ENCODE measurements at regions not wholly inside any gene's neighbourhood (a gene's known extent, or its start where the extent isn't known, plus 50 kb on each side); places are given as distances from the start of the nearest gene placed in this dataset.

DNA sequence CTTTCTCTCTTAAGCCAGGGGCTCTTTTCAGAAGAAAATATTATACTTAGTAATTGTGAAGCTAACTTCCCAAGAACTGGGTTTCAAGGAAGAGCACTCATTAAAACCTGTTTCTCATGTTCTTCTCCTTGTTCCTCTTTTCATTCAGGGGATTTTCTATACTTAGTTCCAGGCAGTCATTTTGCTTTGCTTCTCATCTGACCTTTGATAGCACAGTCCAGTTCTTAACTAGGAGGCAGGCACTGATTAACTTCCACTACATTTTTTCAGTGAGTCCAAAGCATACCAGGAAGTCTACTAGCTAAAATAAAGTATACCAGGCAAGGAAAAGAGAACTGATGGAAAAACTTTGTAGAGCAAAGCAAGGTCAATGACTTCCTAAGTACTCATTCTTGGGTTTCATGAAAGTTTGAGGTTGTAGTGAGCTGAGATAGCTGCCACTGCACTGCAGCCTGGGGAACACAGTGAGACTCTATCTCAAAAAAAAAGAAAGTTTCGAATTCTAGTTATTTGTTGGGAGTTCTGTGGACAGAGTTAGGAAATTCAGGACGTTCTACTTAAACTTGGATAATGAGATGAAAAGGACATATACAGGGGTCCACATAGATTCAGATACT lies 190.1 kb upstream of the HS3ST1 start:
- Histone ChIP-seq H3K4me3 (no peak overlapping the region), H3K4me1 (peaks cover 17% of the 10 kb centered on the region), H3K9me3 (no peaks in the 10 kb centered on the region), H3K27ac (no peak overlapping the region), H3K27me3 (no peaks in the 10 kb centered on the region), H3K36me3 (no peaks in the 10 kb centered on the region)
- 91% methylated on average over 2 of the region's 2 CpGs for WGBS
- TF ChIP-seq CTCF (IDR thresholded peaks at IDR 0.05) (no peak), POLR2AphosphoS5 (IDR thresholded peaks at IDR 0.05) (no peak), POLR2A (IDR thresholded peaks at IDR 0.05) (no peak), EP300 (IDR thresholded peaks at IDR 0.05) (no peak)
- DNase-seq (ENCODE audit: low spot score in 2 of 2), result no peak

DNA sequence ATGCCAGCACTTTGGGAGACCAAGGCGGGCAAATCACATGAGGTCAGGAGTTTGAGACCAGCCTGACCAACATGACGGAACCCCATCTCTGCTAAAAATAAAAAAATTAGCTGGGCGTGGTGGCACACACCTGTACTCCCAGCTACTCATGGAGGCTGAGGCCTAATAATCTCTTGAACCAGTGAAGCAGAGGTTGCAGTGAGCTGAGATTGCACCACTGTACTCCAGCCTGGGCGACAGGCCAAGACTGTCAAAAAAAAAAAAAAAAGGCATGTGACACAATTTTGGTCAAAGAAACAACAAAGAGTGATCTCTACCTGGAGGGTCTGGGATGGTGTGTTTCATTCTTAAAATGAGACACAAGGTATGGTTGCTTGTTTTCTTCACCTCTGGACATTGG lies 188.2 kb upstream of the HS3ST1 start:
- no peak for DNase-seq (ENCODE audit: low spot score in 2 of 2)
- 91% methylated on average over 4 of the region's 4 CpGs for WGBS

GRCh38 chr4:11615601-11616000 lies 186.9 kb upstream of the HS3ST1 start:
- H3K27ac ChIP-seq, result no peak overlapping the region
- DNase-seq (ENCODE audit: low spot score in 2 of 2), result no peak
- TF ChIP-seq POLR2A (IDR thresholded peaks at IDR 0.05) (no peak), CTCF (IDR thresholded peaks at IDR 0.05) (no peak), POLR2AphosphoS5 (IDR thresholded peaks at IDR 0.05) (no peak), EP300 (IDR thresholded peaks at IDR 0.05) (no peak)
- H3K36me3 ChIP-seq, result no peaks in the 10 kb centered on the region
- no peaks in the 10 kb centered on the region for H3K27me3 ChIP-seq
- H3K4me1 ChIP-seq, result peaks cover 18% of the 10 kb centered on the region
- no peaks in the 10 kb centered on the region for H3K9me3 ChIP-seq
- H3K4me3 ChIP-seq, result no peak overlapping the region
- 28% methylated on average over 7 of the region's 7 CpGs for WGBS

More for the DNA sequence above, 188.2 kb upstream of the HS3ST1 start:
- H3K27ac ChIP-seq, result no peak overlapping the region
- no peaks in the 10 kb centered on the region for H3K27me3 ChIP-seq
- TF ChIP-seq POLR2AphosphoS5 (IDR thresholded peaks at IDR 0.05) (no peak), POLR2A (IDR thresholded peaks at IDR 0.05) (no peak), CTCF (IDR thresholded peaks at IDR 0.05) (no peak)
- H3K4me1 ChIP-seq, result peaks cover 18% of the 10 kb centered on the region
- H3K4me3 ChIP-seq, result no peak overlapping the region
- no peaks in the 10 kb centered on the region for H3K36me3 ChIP-seq
- no peaks in the 10 kb centered on the region for H3K9me3 ChIP-seq

DNA sequence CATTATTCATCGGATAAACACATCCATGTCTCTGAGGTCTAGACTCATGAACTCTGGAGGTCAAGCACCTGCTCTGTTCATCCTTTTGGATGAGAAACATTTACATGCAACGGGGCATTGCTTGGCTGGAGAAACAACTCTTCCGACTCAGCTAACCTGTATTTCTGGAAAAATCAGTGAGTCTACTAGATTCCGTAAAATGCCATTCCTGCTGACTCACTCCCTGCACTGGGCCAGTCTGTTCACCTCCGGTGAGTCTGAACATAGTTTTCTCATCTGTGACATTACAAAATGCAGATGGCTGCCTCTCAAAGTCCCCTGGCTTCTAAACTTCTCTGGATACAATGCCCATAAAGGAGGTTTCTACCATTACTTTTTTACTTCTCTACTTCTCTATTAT lies 185.7 kb upstream of the HS3ST1 start:
- no peak for TF ChIP-seq POLR2A (IDR thresholded peaks at IDR 0.05)
- H3K4me3 ChIP-seq, result no peak overlapping the region
- peaks cover 18% of the 10 kb centered on the region for H3K4me1 ChIP-seq
- WGBS, result 54% methylated on average over 5 of the region's 5 CpGs
- H3K36me3 ChIP-seq, result no peaks in the 10 kb centered on the region
- H3K27me3 ChIP-seq, result no peaks in the 10 kb centered on the region
- no peak for DNase-seq (ENCODE audit: low spot score in 2 of 2)
- no peaks in the 10 kb centered on the region for H3K9me3 ChIP-seq
- no peak overlapping the region for H3K27ac ChIP-seq

DNA sequence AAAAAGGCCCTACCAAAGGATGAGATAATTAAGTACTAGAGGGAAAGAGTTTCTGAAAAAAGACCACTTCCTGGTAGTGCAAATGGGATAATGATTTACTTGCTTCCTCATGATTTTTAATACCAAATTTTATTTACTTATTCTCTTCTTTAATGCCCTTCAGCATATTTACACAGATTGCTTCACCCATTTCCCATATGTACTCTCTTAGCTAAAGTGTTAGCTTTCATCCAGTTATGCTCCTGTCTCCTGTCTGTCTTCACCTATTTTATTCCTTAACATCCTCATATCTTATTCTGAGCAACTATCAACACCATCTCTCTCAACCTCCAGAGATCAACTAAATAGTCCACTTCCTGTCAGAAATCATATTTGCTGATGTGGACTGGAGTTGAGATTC lies 183.2 kb upstream of the HS3ST1 start:
- Histone ChIP-seq H3K27ac (no peak overlapping the region), H3K4me3 (no peak overlapping the region), H3K4me1 (peaks cover 18% of the 10 kb centered on the region), H3K9me3 (no peaks in the 10 kb centered on the region), H3K36me3 (no peaks in the 10 kb centered on the region), H3K27me3 (no peaks in the 10 kb centered on the region)
- DNase-seq (ENCODE audit: low spot score in 2 of 2), result no peak
- TF ChIP-seq POLR2AphosphoS5 (IDR thresholded peaks at IDR 0.05) (no peak), EP300 (IDR thresholded peaks at IDR 0.05) (no peak), CTCF (IDR thresholded peaks at IDR 0.05) (no peak), POLR2A (IDR thresholded peaks at IDR 0.05) (no peak)

DNA sequence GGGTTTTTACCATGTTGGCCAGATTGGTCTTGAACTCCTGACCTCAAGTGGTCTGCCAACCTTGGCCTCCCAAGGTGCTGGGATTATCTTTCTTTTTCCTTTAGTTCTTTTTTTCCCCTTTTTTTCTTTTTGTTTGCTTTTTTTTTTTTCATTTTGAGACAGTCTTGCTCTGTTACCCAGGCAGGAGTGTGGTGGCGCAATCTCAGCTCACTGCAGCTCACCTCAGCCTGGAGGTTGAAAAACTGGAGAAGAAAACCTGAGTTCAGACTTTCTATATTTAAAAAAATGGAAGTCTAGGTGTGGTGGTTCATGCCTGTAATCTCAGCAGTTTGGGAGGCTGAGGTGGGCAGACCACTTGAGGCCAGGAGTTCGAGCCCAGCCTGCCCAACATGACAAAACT lies 181.1 kb upstream of the HS3ST1 start:
- no peaks in the 10 kb centered on the region for H3K27me3 ChIP-seq
- 93% methylated on average over 2 of the region's 2 CpGs for WGBS
- H3K36me3 ChIP-seq, result no peaks in the 10 kb centered on the region
- no peak overlapping the region for H3K4me3 ChIP-seq
- no peak overlapping the region for H3K27ac ChIP-seq
- no peak for DNase-seq (ENCODE audit: low spot score in 2 of 2)
- H3K4me1 ChIP-seq, result peaks cover 17% of the 10 kb centered on the region
- TF ChIP-seq POLR2AphosphoS5 (IDR thresholded peaks at IDR 0.05), result no peak
- TF ChIP-seq EP300 (IDR thresholded peaks at IDR 0.05), result no peak
- TF ChIP-seq CTCF (IDR thresholded peaks at IDR 0.05), result no peak
- TF ChIP-seq POLR2A (IDR thresholded peaks at IDR 0.05), result no peak
- no peaks in the 10 kb centered on the region for H3K9me3 ChIP-seq
